Mesodermal cell (in vitro differentiated cells): ENCODE measurements at regions not wholly inside any gene's neighbourhood (a gene's known extent, or its start where the extent isn't known, plus 50 kb on each side); places are given as distances from the start of the nearest gene placed in this dataset.

Experiments used
- H3K27ac ChIP-seq: 2 replicates; pipeline ENCODE4 v1.7.0; 2013; ENCODE audit warnings: mild to moderate bottlenecking, low read depth, low read length, moderate library complexity; ENCODE audit not compliant: severe bottlenecking
- H3K36me3 ChIP-seq: 2 replicates; pipeline ENCODE4 v1.7.1; 2013; ENCODE audit warnings: mild to moderate bottlenecking, low read length, moderate library complexity; ENCODE audit not compliant: control insufficient read depth, insufficient read depth
- H3K4me1 ChIP-seq: one replicate; pipeline ENCODE4 v1.7.1; 2013; ENCODE audit warnings: mild to moderate bottlenecking, low read length; ENCODE audit not compliant: insufficient read depth, control insufficient read depth, poor library complexity, severe bottlenecking
- H3K4me3 ChIP-seq: 2 replicates; pipeline ENCODE4 v1.7.0; 2013; ENCODE audit warnings: low read length, control low read depth, mild to moderate bottlenecking; ENCODE audit not compliant: insufficient read depth, poor library complexity, severe bottlenecking; ENCODE audit errors: extremely low read depth
- H3K9me3 ChIP-seq: 2 replicates; pipeline ENCODE4 v1.7.1; 2013; ENCODE audit warnings: mild to moderate bottlenecking, low read length, moderate library complexity; ENCODE audit not compliant: control insufficient read depth
- WGBS, 2 experiments: methylation state at CpG; one replicate each; pipeline ENCODE4 v1.1.5; 2013; ENCODE audit warnings: missing lambda C conversion rate in 2 of 2; ENCODE audit not compliant: insufficient coverage in 2 of 2; 5-methylcytosine and 5-hydroxymethylcytosine counted together

DNA sequence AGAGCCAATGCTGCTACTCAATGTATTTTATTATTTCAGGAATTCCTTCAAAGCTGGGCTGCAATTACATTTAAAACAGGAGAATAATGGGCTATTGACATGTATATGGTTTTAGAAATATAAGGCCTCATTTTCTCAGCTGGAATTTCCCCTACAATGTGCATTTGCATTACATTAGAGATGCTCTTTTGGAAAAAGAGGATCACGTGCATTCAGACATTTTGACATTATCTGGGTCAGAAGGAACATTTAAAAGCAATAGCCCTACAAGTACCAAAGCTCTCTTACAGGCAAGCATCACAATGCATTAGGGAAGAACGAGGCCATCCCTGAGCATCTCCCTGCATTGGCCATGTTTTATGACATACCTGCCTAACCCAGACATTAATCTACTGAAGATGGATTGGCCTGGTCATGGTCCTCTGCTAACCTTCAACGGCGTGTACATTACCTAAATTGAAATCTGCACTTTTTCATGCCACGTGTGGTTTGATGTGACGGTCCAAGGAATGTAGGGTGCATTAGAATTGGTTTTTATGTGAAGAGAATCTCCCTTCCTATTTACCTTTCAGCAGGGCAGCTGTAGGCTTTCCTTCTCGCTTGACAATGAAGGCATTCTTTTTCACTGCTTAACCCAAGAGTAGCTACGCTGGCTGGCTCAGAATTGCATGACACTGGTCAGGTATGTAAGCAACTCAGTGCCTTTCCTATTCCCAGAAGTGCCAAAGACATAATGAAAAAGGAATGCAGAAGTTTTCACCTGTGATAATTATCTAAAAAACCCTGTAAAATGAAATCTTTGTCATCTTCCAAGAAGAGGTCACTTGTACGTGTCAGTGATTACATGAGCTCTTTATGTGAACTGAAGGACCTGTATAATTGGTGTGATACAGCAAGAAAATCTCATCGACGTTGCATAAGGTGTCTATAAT lies 212.3 kb upstream of the MPDZ start:
- no peak overlapping the region for H3K4me3 ChIP-seq
- H3K36me3 ChIP-seq = no peaks in the 10 kb centered on the region
- WGBS, 2 experiments = 46 to 53% methylated on average over 2 to 5 of the region's 11 CpGs
- no peak overlapping the region for H3K27ac ChIP-seq
- no peaks in the 10 kb centered on the region for H3K9me3 ChIP-seq
- H3K4me1 ChIP-seq = no peaks in the 10 kb centered on the region

DNA sequence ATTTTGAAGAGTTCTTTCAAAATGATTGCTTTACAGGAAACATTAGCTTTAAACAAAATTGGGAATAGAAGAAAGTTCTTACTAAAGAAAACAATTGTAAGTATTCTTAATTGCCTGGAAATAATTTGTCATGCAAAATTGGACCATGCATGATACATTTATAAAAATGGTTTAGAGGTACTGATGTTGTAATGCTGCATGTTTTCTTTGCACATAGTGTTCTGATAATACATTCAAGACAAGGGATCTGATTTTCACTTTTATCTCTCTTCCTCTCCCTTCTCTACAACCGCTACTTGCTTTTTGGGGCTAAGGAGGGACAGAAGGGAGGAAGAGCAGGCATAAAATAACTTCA lies 211.6 kb upstream of the MPDZ start:
- no peaks in the 10 kb centered on the region for H3K36me3 ChIP-seq
- no peaks in the 10 kb centered on the region for H3K9me3 ChIP-seq
- no peak overlapping the region for H3K27ac ChIP-seq
- WGBS, 2 experiments = no CpG with 5 or more reads among the region's 1 CpG
- H3K4me3 ChIP-seq = no peak overlapping the region
- no peaks in the 10 kb centered on the region for H3K4me1 ChIP-seq

DNA sequence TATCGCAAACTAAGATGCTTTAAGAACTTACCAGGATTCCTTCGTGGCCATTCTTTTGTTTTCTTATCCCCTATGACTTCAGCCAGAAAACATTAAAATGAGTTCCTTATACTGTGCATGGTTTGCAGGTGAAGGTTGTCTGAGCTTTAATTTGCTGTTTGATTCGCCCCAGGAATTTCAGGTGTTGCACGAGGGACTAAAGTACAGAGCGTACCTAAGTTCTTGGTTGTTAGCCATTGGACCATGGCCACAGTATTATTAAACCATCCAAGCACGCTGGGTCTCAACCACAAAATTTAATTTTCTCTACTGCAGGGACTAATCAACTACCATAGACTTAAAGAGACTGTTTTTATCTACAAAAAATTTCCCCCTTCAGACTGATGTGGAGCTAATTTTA lies 208.4 kb upstream of the MPDZ start:
- Histone ChIP-seq H3K9me3 (no peaks in the 10 kb centered on the region), H3K36me3 (no peaks in the 10 kb centered on the region), H3K27ac (no peak overlapping the region), H3K4me3 (no peak overlapping the region), H3K4me1 (no peaks in the 10 kb centered on the region)
- WGBS, 2 experiments = 87 to 100% methylated on average over 1 to 6 of the region's 6 CpGs

DNA sequence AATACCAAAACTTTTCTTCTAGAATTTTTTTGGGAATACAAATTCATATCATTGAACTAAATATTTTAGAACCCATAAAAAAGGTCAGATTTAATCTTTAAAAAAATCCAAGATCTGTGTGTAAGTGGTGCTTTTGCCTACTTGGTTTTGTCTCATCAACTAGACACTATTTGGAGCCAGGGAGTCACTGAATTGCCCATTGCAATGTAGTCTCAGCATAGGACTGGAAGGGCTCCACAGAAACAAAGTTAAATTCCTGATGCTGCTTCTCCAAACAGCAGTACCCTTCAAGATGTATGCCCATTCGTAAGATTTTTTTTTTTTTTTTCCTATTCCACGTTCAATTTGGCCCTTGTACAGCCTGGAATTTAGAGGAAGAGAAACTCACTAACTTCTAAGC lies 208.0 kb upstream of the MPDZ start:
- H3K4me3 ChIP-seq = no peak overlapping the region
- WGBS, 2 experiments = no CpG with 5 or more reads among the region's 2 CpGs
- H3K4me1 ChIP-seq = no peaks in the 10 kb centered on the region
- H3K36me3 ChIP-seq = no peaks in the 10 kb centered on the region
- H3K9me3 ChIP-seq = no peaks in the 10 kb centered on the region
- H3K27ac ChIP-seq = no peak overlapping the region

DNA sequence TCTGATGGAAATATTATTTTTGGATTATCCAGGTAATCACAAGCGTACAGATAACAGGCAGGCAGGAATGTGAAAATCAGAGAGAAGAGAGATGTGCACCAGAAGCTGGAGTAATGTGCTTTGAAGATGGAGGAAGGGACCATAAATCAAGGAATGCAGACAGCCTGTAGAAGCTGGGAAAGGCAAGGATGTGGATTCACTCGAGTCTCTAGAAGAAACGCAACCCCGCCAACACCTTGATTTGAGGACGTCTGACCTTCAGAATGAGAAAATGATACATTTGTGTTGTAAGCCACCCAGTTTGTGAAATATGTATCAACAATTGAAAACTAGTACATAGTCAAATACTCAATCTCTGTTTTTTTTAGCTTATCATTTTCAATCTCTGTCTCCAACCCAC lies 207.6 kb upstream of the MPDZ start:
- no peaks in the 10 kb centered on the region for H3K4me1 ChIP-seq
- WGBS, 2 experiments = 79 to 96% methylated on average over 4 to 5 of the region's 5 CpGs
- H3K27ac ChIP-seq = no peak overlapping the region
- no peaks in the 10 kb centered on the region for H3K9me3 ChIP-seq
- H3K36me3 ChIP-seq = no peaks in the 10 kb centered on the region
- no peak overlapping the region for H3K4me3 ChIP-seq

DNA sequence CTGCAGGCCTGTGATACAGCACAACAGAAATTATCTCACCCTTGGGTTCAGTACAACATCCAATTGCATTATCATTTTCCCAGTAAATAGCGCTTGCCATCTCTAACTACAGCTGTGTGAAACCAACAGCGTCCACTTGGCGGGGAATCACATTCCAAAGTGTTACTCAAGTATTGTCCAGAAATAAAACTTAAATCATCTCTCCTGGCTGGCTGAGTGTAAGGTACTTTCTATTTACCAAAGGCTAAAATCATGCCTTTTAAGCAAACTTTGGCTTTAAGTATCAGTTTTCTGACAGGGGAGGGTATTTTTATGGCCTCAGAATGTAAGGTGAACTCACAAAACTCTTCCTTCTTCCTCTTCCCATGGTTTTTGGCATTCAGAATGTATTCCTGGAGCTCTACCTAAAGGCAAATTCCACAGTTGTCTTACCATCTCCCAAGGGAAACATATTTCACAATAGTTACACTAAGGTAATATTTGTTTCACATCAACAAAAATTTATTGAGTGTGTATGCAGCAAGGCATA lies 205.6 kb upstream of the MPDZ start:
- Histone ChIP-seq H3K36me3 (no peaks in the 10 kb centered on the region), H3K27ac (no peak overlapping the region)

DNA sequence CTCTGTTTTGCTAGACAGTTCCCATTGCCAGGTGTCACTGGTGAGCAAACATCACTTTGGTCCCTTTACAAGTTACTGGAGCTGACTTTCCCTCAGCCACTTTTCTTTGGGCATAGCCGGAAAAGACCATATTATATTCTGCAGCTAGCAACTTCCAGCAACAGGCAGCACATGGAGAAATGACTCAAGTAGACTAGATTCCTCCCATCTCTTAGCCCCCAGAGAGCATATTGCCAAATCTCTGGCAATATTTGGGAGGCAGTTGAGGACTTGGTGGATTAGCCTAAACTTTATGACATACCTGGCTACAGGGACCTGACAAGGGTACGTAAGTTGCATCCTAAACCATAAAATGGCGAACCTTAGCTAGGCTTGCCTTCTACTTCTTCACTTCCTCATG lies 204.7 kb upstream of the MPDZ start:
- H3K27ac ChIP-seq = no peak overlapping the region
- H3K9me3 ChIP-seq = no peaks in the 10 kb centered on the region
- no peaks in the 10 kb centered on the region for H3K4me1 ChIP-seq
- 100% methylated on average over 1 of the region's 3 CpGs; no CpG with 5 or more reads in 1 of the 2 experiments for WGBS, 2 experiments
- H3K36me3 ChIP-seq = no peaks in the 10 kb centered on the region
- no peak overlapping the region for H3K4me3 ChIP-seq

More for the DNA sequence above, 205.6 kb upstream of the MPDZ start:
- no peak overlapping the region for H3K4me3 ChIP-seq
- WGBS, 2 experiments = 86 to 89% methylated on average over 1 to 3 of the region's 3 CpGs
- no peaks in the 10 kb centered on the region for H3K9me3 ChIP-seq
- H3K4me1 ChIP-seq = no peaks in the 10 kb centered on the region

DNA sequence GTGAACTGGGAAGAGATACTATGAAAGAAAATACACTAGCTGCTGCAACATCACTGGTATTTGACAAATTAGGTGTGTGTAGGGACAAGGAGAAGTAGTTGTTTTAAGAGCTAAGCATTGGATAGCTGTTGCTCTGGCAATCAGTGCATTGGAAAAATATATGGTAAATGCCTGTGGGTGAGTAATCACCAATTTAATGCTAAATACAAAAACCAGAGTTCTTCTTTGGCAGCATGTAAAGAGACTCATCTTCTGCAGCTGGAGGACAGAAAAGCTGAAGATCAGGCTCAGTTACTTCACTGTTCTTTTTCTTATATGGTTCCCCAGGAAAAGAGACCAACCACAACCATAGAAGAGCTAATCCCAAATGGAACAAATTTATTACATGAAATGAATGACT lies 201.8 kb upstream of the MPDZ start:
- H3K9me3 ChIP-seq = no peaks in the 10 kb centered on the region
- H3K4me3 ChIP-seq = no peak overlapping the region
- H3K36me3 ChIP-seq = no peaks in the 10 kb centered on the region
- no peaks in the 10 kb centered on the region for H3K4me1 ChIP-seq
- no peak overlapping the region for H3K27ac ChIP-seq

DNA sequence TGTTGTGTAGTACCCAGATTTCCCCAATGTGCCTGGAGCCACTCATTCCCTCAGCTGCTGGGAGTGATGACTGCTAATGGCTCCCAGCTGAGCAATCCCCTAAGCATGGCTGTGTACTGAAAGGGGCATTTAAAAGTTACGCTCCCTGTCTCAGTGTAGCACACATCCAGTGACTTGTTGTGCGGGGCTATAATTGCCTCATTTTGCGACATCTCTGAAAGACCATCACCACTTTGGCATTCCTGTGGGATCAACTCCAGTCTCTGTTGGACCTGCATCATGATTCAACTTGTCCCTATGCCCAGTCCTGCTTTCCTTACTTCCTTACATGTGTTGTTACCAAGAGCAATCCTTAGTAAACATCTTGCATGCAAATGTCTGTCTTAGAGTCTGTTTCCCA lies 201.2 kb upstream of the MPDZ start:
- H3K27ac ChIP-seq = no peak overlapping the region
- no peaks in the 10 kb centered on the region for H3K36me3 ChIP-seq
- no peaks in the 10 kb centered on the region for H3K4me1 ChIP-seq
- peaks cover under 1% of the 10 kb centered on the region for H3K9me3 ChIP-seq
- WGBS, 2 experiments = 84 to 90% methylated on average over 3 of the region's 3 CpGs
- no peak overlapping the region for H3K4me3 ChIP-seq

DNA sequence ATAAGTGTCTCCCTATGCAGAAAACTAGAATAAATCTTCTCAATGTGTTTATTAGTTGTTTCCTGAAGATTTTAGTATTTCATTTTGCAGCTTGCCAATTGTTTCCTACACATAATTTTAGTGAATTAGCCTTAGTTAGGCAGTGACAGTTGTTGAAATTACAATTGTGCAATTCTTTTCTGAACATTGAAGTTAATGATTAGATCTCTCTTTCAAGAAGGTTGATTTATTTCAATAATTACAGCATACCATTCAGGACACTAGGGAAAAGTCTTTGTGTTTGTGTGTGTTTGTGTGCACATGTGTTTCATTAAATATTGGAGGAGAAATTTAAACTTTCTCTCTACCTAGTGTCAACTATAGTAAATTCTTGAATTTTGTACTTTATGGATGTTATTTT lies 199.6 kb upstream of the MPDZ start:
- no peak overlapping the region for H3K27ac ChIP-seq
- H3K4me1 ChIP-seq = no peaks in the 10 kb centered on the region
- H3K9me3 ChIP-seq = peaks cover 2% of the 10 kb centered on the region
- H3K4me3 ChIP-seq = no peak overlapping the region
- H3K36me3 ChIP-seq = no peaks in the 10 kb centered on the region

DNA sequence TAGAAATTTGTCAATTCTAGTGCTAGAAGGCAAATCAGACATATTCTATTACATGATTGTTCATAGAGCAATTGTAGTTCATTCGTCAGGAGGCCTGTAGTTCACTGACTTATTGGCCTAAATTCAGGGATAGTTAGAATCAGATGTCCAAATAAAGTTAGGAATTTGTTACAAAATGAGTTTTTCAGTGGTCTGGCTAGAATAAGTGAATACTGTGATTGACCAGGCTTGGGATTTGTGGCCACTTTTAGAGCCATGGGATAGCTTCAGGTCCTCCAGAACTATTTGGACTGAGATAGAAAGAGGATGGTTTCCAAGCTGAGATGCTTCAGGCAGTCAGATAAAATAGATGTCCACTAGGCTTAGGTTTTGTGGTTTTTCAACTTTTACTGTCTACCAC lies 199.1 kb upstream of the MPDZ start:
- no peaks in the 10 kb centered on the region for H3K4me1 ChIP-seq
- no peak overlapping the region for H3K27ac ChIP-seq
- H3K9me3 ChIP-seq = peaks cover 2% of the 10 kb centered on the region
- 67% methylated on average over 1 of the region's 1 CpG; no CpG with 5 or more reads in 1 of the 2 experiments for WGBS, 2 experiments
- no peak overlapping the region for H3K4me3 ChIP-seq
- H3K36me3 ChIP-seq = no peaks in the 10 kb centered on the region
